Fibroblast of lung (primary cell): ENCODE measurements at regions not wholly inside any gene's neighbourhood (a gene's known extent, or its start where the extent isn't known, plus 50 kb on each side); places are given as distances from the start of the nearest gene placed in this dataset.

Source experiments
- DNase-seq, 2 donors: peaks; one replicate each; pipeline versions ENCODE4 v3.0.0 to v3.0.0-alpha.2; 2010; ENCODE audit warnings: low read depth in 2 of 2
- H2AFZ ChIP-seq: 2 replicates; pipeline ENCODE4 v1.5.1; 2012; ENCODE audit warnings: low read length, control low read depth, inconsistent platforms
- H3K27ac ChIP-seq: 2 replicates; pipeline ENCODE4 v1.5.1; 2011; ENCODE audit warnings: low read length, control low read depth; ENCODE audit not compliant: insufficient read depth
- H3K27me3 ChIP-seq: 2 replicates; pipeline ENCODE4 v1.5.1; 2011; ENCODE audit warnings: mild to moderate bottlenecking, low read length; ENCODE audit not compliant: control insufficient read depth, insufficient read depth
- H3K36me3 ChIP-seq: 2 replicates; pipeline ENCODE4 v1.5.1; 2011; ENCODE audit warnings: low read length; ENCODE audit not compliant: control insufficient read depth, insufficient read depth
- H3K4me1 ChIP-seq: 2 replicates; pipeline ENCODE4 v1.5.1; 2011; ENCODE audit warnings: low read length; ENCODE audit not compliant: control insufficient read depth, insufficient read depth; ENCODE audit errors: extremely low read depth
- H3K4me2 ChIP-seq: 2 replicates; pipeline ENCODE4 v1.5.1; 2011; ENCODE audit warnings: low read length, control low read depth; ENCODE audit not compliant: insufficient read depth; ENCODE audit errors: extremely low read depth
- H3K4me3 ChIP-seq, 4 experiments: fragments of 200-600 bp in 1 of 4; sonication (generic) in 1 of 4; replicated peaks in 1 of 4; 2 replicates each; pipeline ENCODE4 v1.5.1; 2011 to 2016; ENCODE audit warnings: low read length in 4 of 4, low read depth in 3 of 4, mild to moderate bottlenecking in 3 of 4, control low read depth in 2 of 4, inconsistent platforms in 1 of 4, mixed read lengths in 1 of 4; ENCODE audit not compliant: insufficient read depth in 1 of 4; ENCODE audit errors: control extremely low read depth in 1 of 4
- H3K79me2 ChIP-seq: 2 replicates; pipeline ENCODE4 v1.5.1; 2012; ENCODE audit warnings: mild to moderate bottlenecking, low read length, inconsistent platforms; ENCODE audit not compliant: control insufficient read depth, insufficient read depth
- H3K9ac ChIP-seq: 2 replicates; pipeline ENCODE4 v1.5.1; 2011; ENCODE audit warnings: mild to moderate bottlenecking, low read length, control low read depth; ENCODE audit not compliant: insufficient read depth
- H3K9me3 ChIP-seq: 2 replicates; pipeline ENCODE4 v1.5.1; 2012; ENCODE audit warnings: low read depth, low read length; ENCODE audit not compliant: control insufficient read depth, insufficient read depth
- H4K20me1 ChIP-seq: 2 replicates; pipeline ENCODE4 v1.5.1; 2011; ENCODE audit warnings: low read length; ENCODE audit not compliant: control insufficient read depth, insufficient read depth; ENCODE audit errors: extremely low read depth
- CTCF ChIP-seq, 2 donors: IDR thresholded peaks in 1 of 2; conservative IDR thresholded peaks in 1 of 2; 1 replicate in 1 of 2; 2 replicates in 1 of 2; pipeline ENCODE4 v1.5.1; 2011 to 2012; ENCODE audit warnings: low read length in 2 of 2, control low read depth in 1 of 2, inconsistent platforms in 1 of 2, low read depth in 1 of 2, mild to moderate bottlenecking in 1 of 2
- EZH2 ChIP-seq: IDR thresholded peaks from 2 replicates; pipeline ENCODE4 v1.5.1; 2012; ENCODE audit warnings: low read length, control low read depth, mild to moderate bottlenecking; ENCODE audit errors: missing control alignments

GRCh38 chr4:173937631-173938270, 345.7 kb downstream of the FBXO8 start:
- Histone ChIP-seq H3K9me3 (no peaks in the 10 kb centered on the region), H3K9ac (no peak overlapping the region), H4K20me1 (no peaks in the 10 kb centered on the region), H3K4me3 (no peak overlapping the region), H3K79me2 (no peaks in the 10 kb centered on the region), H3K27me3 (no peaks in the 10 kb centered on the region), H3K36me3 (no peaks in the 10 kb centered on the region), H3K4me1 (no peaks in the 10 kb centered on the region), H2AFZ (no peak overlapping the region), H3K27ac (no peak overlapping the region), H3K4me2 (no peak overlapping the region)
- TF ChIP-seq EZH2 (no peak), CTCF (conservative IDR thresholded peaks at IDR 0.05 in 1 of 2, IDR thresholded peaks at IDR 0.05 in 1 of 2; ENCODE audit: low read depth in 1 of 2, low read length in 2 of 2) (no peak)
- DNase-seq, result no peak

DNA sequence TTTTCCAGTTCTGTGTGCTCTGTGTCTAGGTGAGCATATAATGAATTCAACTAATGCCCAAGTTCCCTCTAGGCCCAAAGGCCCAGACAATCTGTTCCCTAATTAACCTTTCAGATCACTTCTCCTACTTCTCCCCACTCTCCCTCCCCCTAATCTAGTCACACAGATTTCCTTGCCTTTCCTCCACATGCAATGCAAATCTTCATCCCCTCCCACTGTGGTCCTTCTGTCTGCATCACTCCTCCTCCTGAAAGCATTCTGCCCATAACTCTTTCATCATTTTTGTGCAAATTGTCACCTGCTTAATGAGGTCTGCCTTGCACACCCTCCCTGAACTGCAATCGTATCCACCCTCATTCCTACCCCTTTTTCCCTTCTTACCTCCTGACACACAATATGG, 346.6 kb downstream of the FBXO8 start:
- Histone ChIP-seq H3K9ac (no peak overlapping the region), H3K4me2 (no peak overlapping the region), H3K4me3 (no peak overlapping the region), H3K79me2 (no peaks in the 10 kb centered on the region), H4K20me1 (no peaks in the 10 kb centered on the region), H3K27me3 (no peaks in the 10 kb centered on the region), H2AFZ (no peak overlapping the region), H3K36me3 (no peaks in the 10 kb centered on the region), H3K4me1 (no peaks in the 10 kb centered on the region), H3K27ac (no peak overlapping the region), H3K9me3 (no peaks in the 10 kb centered on the region)
- TF ChIP-seq EZH2 (no peak), CTCF (conservative IDR thresholded peaks at IDR 0.05 in 1 of 2, IDR thresholded peaks at IDR 0.05 in 1 of 2; ENCODE audit: low read depth in 1 of 2, low read length in 2 of 2) (no peak)
- no peak for DNase-seq

DNA sequence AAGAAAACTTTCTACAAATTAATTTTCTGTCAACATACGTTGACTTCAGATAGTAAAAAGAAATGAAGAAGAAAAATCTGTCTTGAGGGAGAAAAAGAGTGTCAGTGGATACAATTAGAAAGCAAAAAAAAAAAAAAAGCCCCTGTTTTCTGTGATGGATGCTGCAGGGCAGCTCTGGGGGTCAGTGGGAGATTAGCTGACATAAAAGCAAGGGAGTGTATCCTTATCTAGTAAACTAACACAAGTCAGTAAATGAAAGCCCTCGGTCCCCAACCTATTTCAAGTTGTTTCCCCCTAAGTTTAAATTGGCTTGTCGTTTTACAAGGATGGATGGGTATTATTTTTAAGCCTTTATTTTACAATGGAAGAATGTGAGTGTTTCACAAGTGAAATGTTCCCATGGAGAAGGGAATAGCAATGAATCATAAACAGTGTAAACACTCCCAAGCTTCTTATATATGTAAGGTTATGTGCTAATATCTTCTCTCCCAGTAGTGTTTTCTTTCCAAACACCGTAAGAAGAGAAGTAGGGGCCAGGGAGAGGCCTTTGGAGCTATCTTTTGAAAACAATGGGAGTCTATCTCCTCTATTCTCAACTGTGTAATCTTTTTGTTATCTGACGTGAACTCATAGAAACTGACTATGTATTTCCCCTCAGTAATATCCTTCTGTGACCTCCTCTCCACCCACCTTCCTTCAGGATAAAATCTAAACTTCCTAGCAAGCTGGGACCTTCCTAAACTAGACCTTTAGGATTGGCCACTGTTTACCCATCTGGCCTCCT, 347.7 kb downstream of the FBXO8 start:
- no peak overlapping the region for H3K9ac ChIP-seq
- no peaks in the 10 kb centered on the region for H3K36me3 ChIP-seq
- no peaks in the 10 kb centered on the region for H3K79me2 ChIP-seq
- no peak overlapping the region for H3K4me3 ChIP-seq
- H3K4me1 ChIP-seq, result no peaks in the 10 kb centered on the region
- no peaks in the 10 kb centered on the region for H3K27me3 ChIP-seq
- no peaks in the 10 kb centered on the region for H4K20me1 ChIP-seq
- no peak overlapping the region for H2AFZ ChIP-seq
- no peaks in the 10 kb centered on the region for H3K9me3 ChIP-seq
- H3K27ac ChIP-seq, result no peak overlapping the region
- TF ChIP-seq EZH2 (no peak), CTCF (conservative IDR thresholded peaks at IDR 0.05 in 1 of 2, IDR thresholded peaks at IDR 0.05 in 1 of 2; ENCODE audit: low read depth in 1 of 2, low read length in 2 of 2) (no peak)
- no peak overlapping the region for H3K4me2 ChIP-seq
- peak; percentile 20 to 86 for DNase-seq
